ENCODE measurements at regions not wholly inside any gene's neighbourhood (a gene's known extent, or its start where the extent isn't known, plus 50 kb on each side); places are given as distances from the start of the nearest gene placed in this dataset.

DNA sequence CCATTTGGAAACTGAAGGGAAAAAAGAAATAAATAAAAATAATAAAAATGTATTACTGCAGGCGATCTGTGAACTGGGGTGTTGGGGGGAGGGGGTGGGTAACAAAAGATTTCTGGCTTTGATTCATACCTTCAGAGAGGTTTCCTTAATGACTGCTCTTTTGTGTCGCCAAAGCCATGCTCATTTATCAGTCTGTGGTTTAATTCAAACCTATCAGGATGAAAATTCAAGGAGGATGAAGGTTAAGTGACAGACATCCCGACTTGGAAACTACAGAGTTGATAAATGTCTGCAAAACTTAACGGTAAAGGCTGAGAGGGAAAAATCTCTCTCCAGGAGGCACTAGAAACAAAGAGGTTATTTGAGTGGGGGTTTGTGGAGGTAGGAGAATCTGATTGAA is 278.2 kb downstream of the PSAT1 start:
- 36 to 40% (median 36%) methylated on average over 4 of the region's 4 CpGs for WGBS, 3 donors
- H3K4me3 ChIP-seq: no peak overlapping the region
- intact Hi-C loops (cut with DNase I): no loop called here
- no peaks in the 10 kb centered on the region for H3K36me3 ChIP-seq
- no peak for DNase-seq
- H3K4me1 ChIP-seq (ENCODE audit: insufficient read depth): no peaks in the 10 kb centered on the region
- no peaks in the 10 kb centered on the region for H3K9me3 ChIP-seq
- no peaks in the 10 kb centered on the region for H3K27me3 ChIP-seq
- TF ChIP-seq EP300 (IDR thresholded peaks at IDR 0.05) (no peak), POLR2A (IDR thresholded peaks at IDR 0.05) (no peak), CTCF (IDR thresholded peaks at IDR 0.05) (no peak)
- H3K27ac ChIP-seq: no peak overlapping the region

DNA sequence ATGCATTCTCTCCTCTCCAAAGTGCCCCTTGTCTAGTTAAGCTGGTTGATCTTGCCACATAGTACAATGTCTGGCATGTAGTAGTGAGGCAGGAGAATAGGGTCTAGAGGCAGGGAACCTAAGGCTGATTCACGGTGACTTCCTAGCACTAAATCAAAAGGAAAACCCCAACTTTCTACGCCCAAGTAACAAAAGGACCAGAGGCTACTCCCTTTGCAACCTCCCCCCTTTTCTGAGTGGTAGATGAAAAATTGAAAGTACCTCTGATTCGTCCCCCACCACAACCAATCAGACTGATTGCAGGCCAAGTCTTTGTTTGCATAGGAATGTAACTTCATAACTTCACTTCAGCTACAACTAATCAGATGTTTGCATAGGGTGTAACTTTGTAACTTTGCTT is 278.8 kb downstream of the PSAT1 start:
- no peaks in the 10 kb centered on the region for H3K9me3 ChIP-seq
- DNase-seq: no peak
- H3K4me3 ChIP-seq: no peak overlapping the region
- no peaks in the 10 kb centered on the region for H3K4me1 ChIP-seq (ENCODE audit: insufficient read depth)
- intact Hi-C loops (cut with DNase I): no loop called here
- H3K27ac ChIP-seq: no peak overlapping the region
- no peak for TF ChIP-seq POLR2A (IDR thresholded peaks at IDR 0.05)
- no peak for TF ChIP-seq EP300 (IDR thresholded peaks at IDR 0.05)
- TF ChIP-seq CTCF (IDR thresholded peaks at IDR 0.05): no peak
- H3K27me3 ChIP-seq: no peaks in the 10 kb centered on the region
- no peaks in the 10 kb centered on the region for H3K36me3 ChIP-seq
- 93 to 97% (median 94%) methylated on average over 3 of the region's 3 CpGs for WGBS, 3 donors

DNA sequence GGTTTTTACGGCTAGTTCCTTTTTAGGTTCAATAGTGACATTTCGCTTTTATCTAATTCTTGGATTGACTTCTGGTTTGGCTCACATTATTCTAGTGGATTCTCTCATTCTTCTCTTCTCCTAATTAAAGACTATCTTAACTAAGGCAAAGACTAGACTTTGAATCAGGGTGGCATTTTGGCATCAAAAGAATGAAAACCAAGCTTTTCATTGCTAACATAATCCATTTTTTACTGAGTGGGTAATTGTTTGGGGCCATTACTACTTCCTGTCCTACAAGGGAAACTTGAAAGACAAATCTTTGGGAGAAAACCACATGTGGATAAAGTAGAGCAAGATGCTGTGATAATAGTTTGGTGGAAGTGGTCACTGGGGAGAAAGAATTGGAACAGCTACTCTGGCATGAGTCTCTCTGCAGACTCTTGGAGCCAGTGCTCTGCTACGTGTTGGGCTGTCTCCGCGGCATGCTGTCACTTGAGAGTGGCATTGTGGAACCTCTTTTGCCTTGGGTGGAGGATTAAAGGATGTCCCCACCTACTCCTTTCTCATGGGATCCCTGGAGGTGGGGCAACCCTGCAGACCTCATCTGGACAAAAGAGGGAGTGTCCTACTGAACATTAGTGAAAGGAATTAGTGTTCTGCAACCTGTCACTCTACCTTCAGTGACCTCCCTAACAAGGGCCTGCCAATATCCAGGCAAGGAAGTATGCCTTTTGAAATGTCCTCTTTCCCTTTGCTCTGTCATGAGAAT is 280.4 kb downstream of the PSAT1 start:
- no peak for DNase-seq
- Histone ChIP-seq H3K4me3 (no peak overlapping the region), H3K9me3 (no peaks in the 10 kb centered on the region), H3K27me3 (no peaks in the 10 kb centered on the region), H3K27ac (no peak overlapping the region), H3K36me3 (no peaks in the 10 kb centered on the region), H3K4me1 (ENCODE audit: insufficient read depth) (no peaks in the 10 kb centered on the region)
- intact Hi-C loops (cut with DNase I): no loop called here
- TF ChIP-seq EP300 (IDR thresholded peaks at IDR 0.05) (no peak), POLR2A (IDR thresholded peaks at IDR 0.05) (no peak), CTCF (IDR thresholded peaks at IDR 0.05) (no peak)
- WGBS, 3 donors: 85 to 96% (median 94%) methylated on average over 5 of the region's 5 CpGs

- Histone ChIP-seq H3K27me3 (no peaks in the 10 kb centered on the region), H3K4me3 (no peak overlapping the region), H3K36me3 (no peaks in the 10 kb centered on the region), H3K4me1 (ENCODE audit: insufficient read depth) (no peaks in the 10 kb centered on the region), H3K27ac (no peak overlapping the region), H3K9me3 (no peaks in the 10 kb centered on the region)
- DNase-seq: no peak
- 62 to 71% (median 64%) methylated on average over 5 of the region's 5 CpGs for WGBS, 3 donors
- TF ChIP-seq POLR2A (IDR thresholded peaks at IDR 0.05) (no peak), CTCF (IDR thresholded peaks at IDR 0.05) (no peak), EP300 (IDR thresholded peaks at IDR 0.05) (no peak)
- intact Hi-C loops (cut with DNase I): no loop called here
Observed at GRCh38 chr9:78578072-78578471, 281.1 kb downstream of the PSAT1 start.

All from ovary (tissue), 7 donors.